ENCODE measurements at regions not wholly inside any gene's neighbourhood (a gene's known extent, or its start where the extent isn't known, plus 50 kb on each side); places are given as distances from the start of the nearest gene placed in this dataset.
"Not testable (repeated sequence)": the region's sequence is repeated elsewhere in the genome, so short reads cannot be mapped to it uniquely, and the experiment has no call there.

DNA sequence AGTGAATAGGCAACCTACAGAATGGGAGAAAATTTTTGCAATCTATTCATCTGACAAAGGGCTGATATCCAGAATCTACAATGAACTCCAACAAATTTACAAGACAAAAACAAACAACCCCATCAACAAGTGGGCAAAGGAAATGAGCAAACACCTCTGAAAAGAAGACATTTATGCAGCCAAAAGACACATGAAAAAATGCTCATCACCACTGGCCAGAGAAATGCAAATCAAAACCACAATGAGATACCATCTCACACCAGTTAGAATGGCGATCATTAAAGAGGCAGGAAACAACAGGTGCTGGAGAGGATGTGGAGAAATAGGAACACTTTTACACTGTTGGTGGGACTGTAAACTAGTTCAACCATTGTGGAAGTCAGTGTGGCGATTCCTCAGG lies 114.0 kb upstream of the ROPN1B start:
- TF ChIP-seq EZH2phosphoT487 (IDR thresholded peaks at IDR 0.05; ENCODE audit: borderline replicate concordance) = not testable (repeated sequence)
- TF ChIP-seq, protein P1, sequence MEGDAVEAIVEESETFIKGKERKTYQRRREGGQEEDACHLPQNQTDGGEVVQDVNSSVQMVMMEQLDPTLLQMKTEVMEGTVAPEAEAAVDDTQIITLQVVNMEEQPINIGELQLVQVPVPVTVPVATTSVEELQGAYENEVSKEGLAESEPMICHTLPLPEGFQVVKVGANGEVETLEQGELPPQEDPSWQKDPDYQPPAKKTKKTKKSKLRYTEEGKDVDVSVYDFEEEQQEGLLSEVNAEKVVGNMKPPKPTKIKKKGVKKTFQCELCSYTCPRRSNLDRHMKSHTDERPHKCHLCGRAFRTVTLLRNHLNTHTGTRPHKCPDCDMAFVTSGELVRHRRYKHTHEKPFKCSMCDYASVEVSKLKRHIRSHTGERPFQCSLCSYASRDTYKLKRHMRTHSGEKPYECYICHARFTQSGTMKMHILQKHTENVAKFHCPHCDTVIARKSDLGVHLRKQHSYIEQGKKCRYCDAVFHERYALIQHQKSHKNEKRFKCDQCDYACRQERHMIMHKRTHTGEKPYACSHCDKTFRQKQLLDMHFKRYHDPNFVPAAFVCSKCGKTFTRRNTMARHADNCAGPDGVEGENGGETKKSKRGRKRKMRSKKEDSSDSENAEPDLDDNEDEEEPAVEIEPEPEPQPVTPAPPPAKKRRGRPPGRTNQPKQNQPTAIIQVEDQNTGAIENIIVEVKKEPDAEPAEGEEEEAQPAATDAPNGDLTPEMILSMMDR (conservative IDR thresholded peaks at IDR 0.05; ENCODE audit: low read length) = not testable (repeated sequence)

Measured in Loucy (cell line).